H9 (cell line): ENCODE measurements at regions not wholly inside any gene's neighbourhood (a gene's known extent, or its start where the extent isn't known, plus 50 kb on each side); places are given as distances from the start of the nearest gene placed in this dataset.

ENCODE experiments used
- DNase-seq: peaks from one replicate; pipeline ENCODE4 v3.0.0-alpha.2; 2017
- H2AFZ ChIP-seq: one replicate; pipeline ENCODE4 v1.6.1; 2013; ENCODE audit warnings: mild to moderate bottlenecking, low read length, control low read depth, moderate library complexity
- H2AK5ac ChIP-seq: 2 replicates; pipeline ENCODE4 v1.6.1; 2013; ENCODE audit warnings: low read length, control low read depth, mixed read lengths; ENCODE audit not compliant: insufficient read length
- H2BK120ac ChIP-seq: one replicate; pipeline ENCODE4 v1.6.1; 2013; ENCODE audit warnings: low read depth, mild to moderate bottlenecking, low read length, control low read depth, inconsistent platforms; ENCODE audit not compliant: poor library complexity, severe bottlenecking
- H2BK12ac ChIP-seq: 2 replicates; pipeline ENCODE4 v1.6.1; 2013; ENCODE audit warnings: low read length, control low read depth, mixed read lengths, low read depth; ENCODE audit not compliant: insufficient read length
- H2BK15ac ChIP-seq: 2 replicates; pipeline ENCODE4 v1.6.1; 2013; ENCODE audit warnings: low read depth, low read length, control low read depth
- H2BK20ac ChIP-seq: one replicate; pipeline ENCODE4 v1.6.1; 2013; ENCODE audit warnings: low read depth, mild to moderate bottlenecking, low read length, control low read depth, inconsistent platforms; ENCODE audit not compliant: poor library complexity, severe bottlenecking
- H2BK5ac ChIP-seq: 2 replicates; pipeline ENCODE4 v1.6.1; 2013; ENCODE audit warnings: low read length, control low read depth, mixed read lengths; ENCODE audit not compliant: insufficient read length
- H3K14ac ChIP-seq: 2 replicates; pipeline ENCODE4 v1.6.1; 2013; ENCODE audit warnings: low read length, control low read depth; ENCODE audit not compliant: insufficient read depth
- H3K18ac ChIP-seq: 2 replicates; pipeline ENCODE4 v1.6.1; 2013; ENCODE audit warnings: low read depth, mild to moderate bottlenecking, mixed read lengths, low read length, control low read depth; ENCODE audit not compliant: insufficient read length
- H3K23ac ChIP-seq: 2 replicates; pipeline ENCODE4 v1.6.1; 2013; ENCODE audit warnings: low read length, control low read depth, mixed read lengths, low read depth; ENCODE audit not compliant: insufficient read length
- H3K23me2 ChIP-seq: 2 replicates; pipeline ENCODE4 v1.6.1; 2013; ENCODE audit warnings: low read depth, mild to moderate bottlenecking, mixed read lengths, low read length, control low read depth; ENCODE audit not compliant: insufficient read length, poor library complexity, severe bottlenecking
- H3K27ac ChIP-seq: 2 replicates; pipeline ENCODE4 v1.5.1; 2013; ENCODE audit warnings: low read length, control low read depth, mixed read lengths, low read depth; ENCODE audit not compliant: insufficient read length
- H3K27me3 ChIP-seq: 2 replicates; pipeline ENCODE4 v1.6.1; 2013; ENCODE audit warnings: low read length, control low read depth, inconsistent platforms; ENCODE audit not compliant: insufficient read depth
- H3K4ac ChIP-seq: 2 replicates; pipeline ENCODE4 v1.6.1; 2013; ENCODE audit warnings: low read depth, mild to moderate bottlenecking, control low read depth, inconsistent platforms, low read length, moderate library complexity
- H3K4me1 ChIP-seq: 2 replicates; pipeline ENCODE4 v1.6.1; 2013; ENCODE audit warnings: low read length, control low read depth, inconsistent platforms; ENCODE audit not compliant: insufficient read depth
- H3K4me2 ChIP-seq: 2 replicates; pipeline ENCODE4 v1.6.1; 2013; ENCODE audit warnings: low read length, control low read depth, mixed read lengths; ENCODE audit not compliant: insufficient read length, insufficient read depth
- H3K56ac ChIP-seq: 2 replicates; pipeline ENCODE4 v1.6.1; 2013; ENCODE audit warnings: low read depth, mild to moderate bottlenecking, mixed read lengths, low read length, control low read depth; ENCODE audit not compliant: insufficient read length
- H3K79me1 ChIP-seq: 2 replicates; pipeline ENCODE4 v1.6.1; 2013; ENCODE audit warnings: low read depth, mild to moderate bottlenecking, moderate library complexity, low read length, control low read depth, inconsistent platforms; ENCODE audit not compliant: insufficient read depth, poor library complexity, severe bottlenecking
- H3K79me2 ChIP-seq: 2 replicates; pipeline ENCODE4 v1.6.1; 2013; ENCODE audit warnings: low read length, control low read depth, inconsistent platforms; ENCODE audit not compliant: insufficient read depth
- H3K9ac ChIP-seq: 2 replicates; pipeline ENCODE4 v1.6.1; 2013; ENCODE audit warnings: low read length, control low read depth, mixed read lengths; ENCODE audit not compliant: insufficient read length; ENCODE audit errors: extremely low read depth
- H3K9me3 ChIP-seq: one replicate; pipeline ENCODE4 v1.6.1; 2013; ENCODE audit warnings: low read depth, low read length, inconsistent platforms; ENCODE audit not compliant: control insufficient read depth
- H3T11ph ChIP-seq: one replicate; pipeline ENCODE4 v1.6.1; 2013; ENCODE audit warnings: mild to moderate bottlenecking, low read length, control low read depth, inconsistent platforms
- H4K20me1 ChIP-seq: one replicate; pipeline ENCODE4 v1.6.1; 2013; ENCODE audit not compliant: control insufficient read depth, insufficient read length, insufficient read depth
- H4K5ac ChIP-seq: 2 replicates; pipeline ENCODE4 v1.6.1; 2013; ENCODE audit warnings: low read depth, mild to moderate bottlenecking, mixed read lengths, low read length, control low read depth; ENCODE audit not compliant: insufficient read length
- H4K8ac ChIP-seq: replicated peaks from 2 replicates; pipeline ENCODE4 v1.6.1; 2013; ENCODE audit warnings: low read length, control low read depth, mixed read lengths, low read depth; ENCODE audit not compliant: insufficient read length
- H4K91ac ChIP-seq: 2 replicates; pipeline ENCODE4 v1.6.1; 2013; ENCODE audit warnings: low read depth, mild to moderate bottlenecking, moderate library complexity, mixed read lengths, low read length, control low read depth; ENCODE audit not compliant: insufficient read length
- H3K27ac Mint-ChIP-seq, 3 experiments: 2 replicates in 2 of 3; 3 replicates in 1 of 3; pipeline ENCODE4 v1.8.0; 2020 to 2021; ENCODE audit warnings: mixed read lengths in 3 of 3, mild to moderate bottlenecking in 1 of 3, moderate library complexity in 1 of 3
- H3K27me3 Mint-ChIP-seq: 2 replicates; pipeline ENCODE4 v1.8.0; 2021; ENCODE audit warnings: low read depth, mild to moderate bottlenecking, moderate library complexity, mixed read lengths
- H3K36me3 Mint-ChIP-seq, 3 experiments: 2 replicates in 2 of 3; 3 replicates in 1 of 3; pipeline ENCODE4 v1.8.0; 2020 to 2021; ENCODE audit warnings: low read depth in 3 of 3, mixed read lengths in 3 of 3; ENCODE audit not compliant: insufficient read depth in 1 of 3
- H3K4me1 Mint-ChIP-seq, 2 experiments: 2 replicates each; pipeline ENCODE4 v1.8.0; 2020; ENCODE audit warnings: mixed read lengths in 2 of 2
- H3K4me3 Mint-ChIP-seq, 2 experiments: 2 replicates in 1 of 2; 3 replicates in 1 of 2; pipeline ENCODE4 v1.8.0; 2020 to 2021; ENCODE audit warnings: mild to moderate bottlenecking in 2 of 2, mixed read lengths in 2 of 2, moderate library complexity in 1 of 2
- H3K9me3 Mint-ChIP-seq, 2 experiments: 2 replicates in 1 of 2; 3 replicates in 1 of 2; pipeline ENCODE4 v1.8.0; 2020; ENCODE audit warnings: mild to moderate bottlenecking in 2 of 2, mixed read lengths in 2 of 2, moderate library complexity in 1 of 2
- WGBS: extraction: QIAGEN DNeasy Blood & Tissue Kit; methylation state at CpG from one replicate; pipeline ENCODE4 v1.1.7; 2013; ENCODE audit warnings: missing lambda C conversion rate, low lambda C conversion rate, mixed read lengths; ENCODE audit not compliant: insufficient read length; ENCODE audit errors: extremely low coverage; 5-methylcytosine and 5-hydroxymethylcytosine counted together
- TF ChIP-seq, protein P1 (sequence below): fragments of 200-600 bp; sonication (generic); conservative IDR thresholded peaks from 3 replicates; pipeline ENCODE4 v1.8.0; 2021; ENCODE audit warnings: antibody characterized with exemption, mild to moderate bottlenecking

- no peaks in the 10 kb centered on the region for H4K20me1 ChIP-seq
- H2BK120ac ChIP-seq = no peak overlapping the region
- no peaks in the 10 kb centered on the region for H3K4me1 Mint-ChIP-seq
- H2AK5ac ChIP-seq = no peak overlapping the region
- H3K9ac ChIP-seq = no peak overlapping the region
- no peak overlapping the region for H2BK5ac ChIP-seq
- H2BK12ac ChIP-seq = no peak overlapping the region
- no peaks in the 10 kb centered on the region for H3K79me1 ChIP-seq
- peaks cover 11 to 12% of the 10 kb centered on the region in 2 experiments; a peak in 4 of 5 replicates for H3K9me3 Mint-ChIP-seq
- no peaks in the 10 kb centered on the region for H3K9me3 ChIP-seq
- H4K91ac ChIP-seq = no peak overlapping the region
- H4K8ac ChIP-seq = no peak overlapping the region
- H3K23ac ChIP-seq = no peak overlapping the region
- TF ChIP-seq, protein P1, sequence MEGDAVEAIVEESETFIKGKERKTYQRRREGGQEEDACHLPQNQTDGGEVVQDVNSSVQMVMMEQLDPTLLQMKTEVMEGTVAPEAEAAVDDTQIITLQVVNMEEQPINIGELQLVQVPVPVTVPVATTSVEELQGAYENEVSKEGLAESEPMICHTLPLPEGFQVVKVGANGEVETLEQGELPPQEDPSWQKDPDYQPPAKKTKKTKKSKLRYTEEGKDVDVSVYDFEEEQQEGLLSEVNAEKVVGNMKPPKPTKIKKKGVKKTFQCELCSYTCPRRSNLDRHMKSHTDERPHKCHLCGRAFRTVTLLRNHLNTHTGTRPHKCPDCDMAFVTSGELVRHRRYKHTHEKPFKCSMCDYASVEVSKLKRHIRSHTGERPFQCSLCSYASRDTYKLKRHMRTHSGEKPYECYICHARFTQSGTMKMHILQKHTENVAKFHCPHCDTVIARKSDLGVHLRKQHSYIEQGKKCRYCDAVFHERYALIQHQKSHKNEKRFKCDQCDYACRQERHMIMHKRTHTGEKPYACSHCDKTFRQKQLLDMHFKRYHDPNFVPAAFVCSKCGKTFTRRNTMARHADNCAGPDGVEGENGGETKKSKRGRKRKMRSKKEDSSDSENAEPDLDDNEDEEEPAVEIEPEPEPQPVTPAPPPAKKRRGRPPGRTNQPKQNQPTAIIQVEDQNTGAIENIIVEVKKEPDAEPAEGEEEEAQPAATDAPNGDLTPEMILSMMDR = no peak
- no peak overlapping the region for H3K18ac ChIP-seq
- H3K4ac ChIP-seq = no peak overlapping the region
- H4K5ac ChIP-seq = no peak overlapping the region
- H3K36me3 Mint-ChIP-seq = peaks cover 0 to 3% (median 0%) of the 10 kb centered on the region in 3 experiments; a peak in 2 of 7 replicates
- H3T11ph ChIP-seq = no peak overlapping the region
- no peak overlapping the region for H3K4me2 ChIP-seq
- no peak overlapping the region for H3K14ac ChIP-seq
- DNase-seq = no peak
- no peak overlapping the region for H3K27ac Mint-ChIP-seq
- H3K27me3 ChIP-seq = no peaks in the 10 kb centered on the region
- H2AFZ ChIP-seq = no peak overlapping the region
- no peaks in the 10 kb centered on the region for H3K79me2 ChIP-seq
- H3K23me2 ChIP-seq = no peaks in the 10 kb centered on the region
- no peaks in the 10 kb centered on the region for H3K4me1 ChIP-seq
- H3K56ac ChIP-seq = no peak overlapping the region
- no peak overlapping the region for H2BK20ac ChIP-seq
- peaks cover 2% of the 10 kb centered on the region; the same call in 1 of the 2 replicates for H3K27me3 Mint-ChIP-seq
- H3K27ac ChIP-seq = no peak overlapping the region
- WGBS = no CpG with 5 or more reads among the region's 6 CpGs
- H2BK15ac ChIP-seq = no peak overlapping the region
- no peak overlapping the region for H3K4me3 Mint-ChIP-seq
Measured at GRCh38 chr15:31893780-31894179, 136.5 kb upstream of the CHRNA7 start.
